ENCODE measurements at regions not wholly inside any gene's neighbourhood (a gene's known extent, or its start where the extent isn't known, plus 50 kb on each side); places are given as distances from the start of the nearest gene placed in this dataset.

GRCh38 chr2:176961775-176962619 is 250.6 kb upstream of the HNRNPA3 start (continued):
- no peak for TF ChIP-seq OVOL3 (tag by site-specific recombination; IDR thresholded peaks at IDR 0.05)
- no peak for TF ChIP-seq ZNF114 (tag by site-specific recombination; IDR thresholded peaks at IDR 0.05)
- TF ChIP-seq ZNF48 (tag by site-specific recombination; IDR thresholded peaks at IDR 0.05), result no peak
- no peak for TF ChIP-seq ZNF544 (tag by site-specific recombination; IDR thresholded peaks at IDR 0.05)
- TF ChIP-seq TSHZ1 (tag by site-specific recombination; IDR thresholded peaks at IDR 0.05; ENCODE audit: borderline replicate concordance), result no peak
- no peak for TF ChIP-seq KLF1 (tag by site-specific recombination; IDR thresholded peaks at IDR 0.05)
- no peak for TF ChIP-seq SETDB1 (IDR thresholded peaks at IDR 0.05; ENCODE audit: insufficient read length, low read length)
- no peak for TF ChIP-seq GLIS2 (tag by site-specific recombination; IDR thresholded peaks at IDR 0.05)
- TF ChIP-seq IKZF3 (tag by site-specific recombination; IDR thresholded peaks at IDR 0.05), result no peak

GRCh38 chr2:176963568-176964287 is 248.9 kb upstream of the HNRNPA3 start:
- CTCF ChIA-PET, result no interaction called here
- Histone ChIP-seq H3K4me1 (ENCODE audit: control insufficient read depth, insufficient read depth, low read length) (no peaks in the 10 kb centered on the region), H3K9me3 (ENCODE audit: control insufficient read depth, insufficient read depth, low read depth, low read length) (no peaks in the 10 kb centered on the region)

More at GRCh38 chr2:176963568-176964287, 248.9 kb upstream of the HNRNPA3 start:
- TF ChIP-seq ZNF366 (tag by site-specific recombination; conservative IDR thresholded peaks at IDR 0.05) (peak; percentile 69), IKZF3 (tag by site-specific recombination; IDR thresholded peaks at IDR 0.05) (0 out of 2 replicates have a peak, but pooled peaks have one; percentile 13), PRDM1 (tag by site-specific recombination; IDR thresholded peaks at IDR 0.05) (peak; percentile 47; the same call in 1 of the 2 replicates), ZNF18 (tag by site-specific recombination; IDR thresholded peaks at IDR 0.05) (no peak), ZNF148 (tag by site-specific recombination; IDR thresholded peaks at IDR 0.05; ENCODE audit: borderline replicate concordance) (no peak), ZBTB21 (tag by site-specific recombination; IDR thresholded peaks at IDR 0.05) (no peak), ZSCAN30 (tag by site-specific recombination; IDR thresholded peaks at IDR 0.05) (no peak), ZNF791 (tag by site-specific recombination; IDR thresholded peaks at IDR 0.05) (no peak), ZNF239 (tag by site-specific recombination; IDR thresholded peaks at IDR 0.05) (no peak), MEIS1 (CRISPR knock-in tag; IDR thresholded peaks at IDR 0.05; ENCODE audit: borderline replicate concordance) (no peak), ZNF202 (tag by site-specific recombination; IDR thresholded peaks at IDR 0.05; ENCODE audit: borderline replicate concordance) (no peak)
- Histone ChIP-seq H3K4me3 (ENCODE audit: low read depth, low read length) (no peak overlapping the region), H3K36me3 (ENCODE audit: control insufficient read depth in 2 of 2, insufficient read depth in 1 of 2, low read length in 2 of 2) (no peaks in the 10 kb centered on the region), H3K27ac (ENCODE audit: extremely low read depth, low read depth, low read length) (no peak overlapping the region)
- POLR2A ChIA-PET, result no interaction called here
